ENCODE measurements at regions not wholly inside any gene's neighbourhood (a gene's known extent, or its start where the extent isn't known, plus 50 kb on each side); places are given as distances from the start of the nearest gene placed in this dataset.

DNA sequence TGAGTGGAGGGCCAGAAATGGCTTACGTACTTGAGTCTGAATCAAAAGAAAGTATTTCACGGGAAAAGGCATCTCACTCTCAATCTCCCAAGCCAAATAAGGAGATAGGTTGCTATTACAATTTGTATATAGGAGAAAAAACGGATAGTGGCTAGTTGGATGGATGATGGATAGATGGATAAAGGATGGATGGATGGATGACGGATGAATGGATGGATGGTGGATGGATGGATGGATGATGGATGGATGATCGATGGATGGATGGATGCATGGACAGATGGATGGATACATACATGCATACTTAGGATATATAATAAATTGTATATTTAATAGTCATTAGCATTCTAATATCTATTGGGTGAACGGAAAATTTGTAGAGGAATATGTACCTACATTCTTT lies 82.2 kb upstream of the NRP1 start:
- TF ChIP-seq CEBPB (IDR thresholded peaks at IDR 0.05) (no peak), FOXM1 (IDR thresholded peaks at IDR 0.05; ENCODE audit: borderline replicate concordance, low read depth) (no peak), REST (IDR thresholded peaks at IDR 0.05; ENCODE audit: low read depth) (no peak), RAD21 (IDR thresholded peaks at IDR 0.05; ENCODE audit: low read depth) (no peak), MAX (IDR thresholded peaks at IDR 0.05) (no peak), NFIC (IDR thresholded peaks at IDR 0.05) (no peak), EP300 (IDR thresholded peaks at IDR 0.05; ENCODE audit: borderline replicate concordance) (no peak), EGR1 (IDR thresholded peaks at IDR 0.05) (no peak), CREB1 (IDR thresholded peaks at IDR 0.05; ENCODE audit: low read depth) (no peak), YY1 (IDR thresholded peaks at IDR 0.05; ENCODE audit: low read depth) (no peak), TCF12 (IDR thresholded peaks at IDR 0.05; ENCODE audit: low read depth) (no peak), TAF1 (IDR thresholded peaks at IDR 0.05; ENCODE audit: low read depth) (no peak), TEAD4 (IDR thresholded peaks at IDR 0.05) (no peak), ZBTB7A (IDR thresholded peaks at IDR 0.05; ENCODE audit: low read depth) (no peak)
- TF ChIP-seq, protein P1, sequence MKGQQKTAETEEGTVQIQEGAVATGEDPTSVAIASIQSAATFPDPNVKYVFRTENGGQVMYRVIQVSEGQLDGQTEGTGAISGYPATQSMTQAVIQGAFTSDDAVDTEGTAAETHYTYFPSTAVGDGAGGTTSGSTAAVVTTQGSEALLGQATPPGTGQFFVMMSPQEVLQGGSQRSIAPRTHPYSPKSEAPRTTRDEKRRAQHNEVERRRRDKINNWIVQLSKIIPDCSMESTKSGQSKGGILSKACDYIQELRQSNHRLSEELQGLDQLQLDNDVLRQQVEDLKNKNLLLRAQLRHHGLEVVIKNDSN (IDR thresholded peaks at IDR 0.05) = no peak

DNA sequence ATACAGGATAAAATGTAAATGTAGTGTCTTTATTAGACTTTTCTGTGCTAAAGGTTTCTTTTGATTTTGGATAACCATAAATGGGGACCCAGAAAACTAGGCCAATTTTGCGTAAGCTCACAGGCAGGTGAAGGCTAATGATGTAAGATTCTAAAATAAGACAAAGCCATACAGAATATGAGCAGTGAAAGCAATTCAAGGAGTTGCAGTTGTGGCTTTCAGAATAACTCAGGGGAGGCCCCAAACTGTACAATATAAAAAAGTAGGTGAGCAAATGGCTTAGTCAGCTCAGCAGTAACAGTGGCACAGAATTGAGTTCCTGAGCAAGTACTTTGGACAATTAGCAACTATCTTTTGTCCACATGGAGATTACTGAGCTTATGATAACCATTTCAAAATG lies 81.7 kb upstream of the NRP1 start:
- TF ChIP-seq TCF12 (IDR thresholded peaks at IDR 0.05; ENCODE audit: low read depth) = no peak
- TF ChIP-seq RAD21 (IDR thresholded peaks at IDR 0.05; ENCODE audit: low read depth) = no peak
- TF ChIP-seq CEBPB (IDR thresholded peaks at IDR 0.05) = no peak
- TF ChIP-seq REST (IDR thresholded peaks at IDR 0.05; ENCODE audit: low read depth) = no peak
- TF ChIP-seq TAF1 (IDR thresholded peaks at IDR 0.05; ENCODE audit: low read depth) = no peak
- no peak for TF ChIP-seq NFIC (IDR thresholded peaks at IDR 0.05)

- no peak for TF ChIP-seq MAX (IDR thresholded peaks at IDR 0.05)
- TF ChIP-seq RAD21 (IDR thresholded peaks at IDR 0.05; ENCODE audit: low read depth) = no peak
- no peak for TF ChIP-seq EP300 (IDR thresholded peaks at IDR 0.05; ENCODE audit: borderline replicate concordance)
- TF ChIP-seq, protein P1 (IDR thresholded peaks at IDR 0.05) = no peak
- no peak for TF ChIP-seq YY1 (IDR thresholded peaks at IDR 0.05; ENCODE audit: low read depth)
- no peak for TF ChIP-seq CREB1 (IDR thresholded peaks at IDR 0.05; ENCODE audit: low read depth)
- TF ChIP-seq ZBTB7A (IDR thresholded peaks at IDR 0.05; ENCODE audit: low read depth) = no peak
- no peak for TF ChIP-seq REST (IDR thresholded peaks at IDR 0.05; ENCODE audit: low read depth)
- no peak for TF ChIP-seq EGR1 (IDR thresholded peaks at IDR 0.05)
- no peak for TF ChIP-seq TEAD4 (IDR thresholded peaks at IDR 0.05)
- no peak for TF ChIP-seq TAF1 (IDR thresholded peaks at IDR 0.05; ENCODE audit: low read depth)
- TF ChIP-seq NFIC (IDR thresholded peaks at IDR 0.05) = no peak
- TF ChIP-seq TCF12 (IDR thresholded peaks at IDR 0.05; ENCODE audit: low read depth) = no peak
Observed at GRCh38 chr10:33414841-33415240, 80.4 kb upstream of the NRP1 start.

DNA sequence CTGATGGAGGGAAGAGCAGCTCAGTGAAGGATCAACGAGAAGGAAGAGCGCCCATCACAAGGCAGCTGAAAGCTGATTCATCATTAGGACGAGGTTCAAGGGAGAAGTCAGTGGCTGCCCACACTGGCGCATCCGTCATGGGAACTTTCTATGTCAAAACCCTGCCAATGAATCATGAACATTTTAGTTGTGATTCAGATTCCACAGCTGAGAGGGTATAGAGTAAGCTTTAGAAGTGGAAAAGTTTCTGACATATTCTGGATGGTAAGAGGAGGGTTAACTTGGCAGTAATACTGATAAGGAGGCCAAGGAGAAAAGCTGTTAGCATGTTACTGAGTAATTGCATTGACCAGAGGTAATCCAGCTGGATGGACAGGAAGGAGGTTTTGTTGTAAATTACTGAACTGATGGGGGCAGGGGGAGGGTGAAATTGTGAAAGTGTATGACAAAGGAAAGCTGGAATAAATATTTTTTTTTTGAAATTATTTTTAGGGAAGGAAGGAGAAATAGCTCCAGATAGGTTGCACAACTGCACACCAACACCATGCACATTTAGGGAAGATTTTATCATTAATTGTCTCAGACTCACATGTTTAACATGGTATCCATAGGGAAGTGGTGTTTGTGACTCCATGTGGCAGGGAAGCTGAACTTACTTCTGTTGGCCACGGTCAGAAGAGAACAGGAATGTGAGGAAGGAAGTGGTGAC lies 78.3 kb upstream of the NRP1 start:
- TF ChIP-seq CREB1 (IDR thresholded peaks at IDR 0.05; ENCODE audit: low read depth) (no peak), FOXM1 (IDR thresholded peaks at IDR 0.05; ENCODE audit: borderline replicate concordance, low read depth) (no peak), CEBPB (IDR thresholded peaks at IDR 0.05) (no peak), MAX (IDR thresholded peaks at IDR 0.05) (no peak), TAF1 (IDR thresholded peaks at IDR 0.05; ENCODE audit: low read depth) (no peak), EP300 (IDR thresholded peaks at IDR 0.05; ENCODE audit: borderline replicate concordance) (no peak), NFIC (IDR thresholded peaks at IDR 0.05) (no peak), REST (IDR thresholded peaks at IDR 0.05; ENCODE audit: low read depth) (no peak), TCF12 (IDR thresholded peaks at IDR 0.05; ENCODE audit: low read depth) (no peak), ZBTB7A (IDR thresholded peaks at IDR 0.05; ENCODE audit: low read depth) (no peak), EGR1 (IDR thresholded peaks at IDR 0.05) (no peak), RAD21 (IDR thresholded peaks at IDR 0.05; ENCODE audit: low read depth) (no peak), YY1 (IDR thresholded peaks at IDR 0.05; ENCODE audit: low read depth) (no peak), TEAD4 (IDR thresholded peaks at IDR 0.05) (no peak)
- TF ChIP-seq, protein P1 (IDR thresholded peaks at IDR 0.05) = no peak
